ENCODE measurements at regions not wholly inside any gene's neighbourhood (a gene's known extent, or its start where the extent isn't known, plus 50 kb on each side); places are given as distances from the start of the nearest gene placed in this dataset.

DNA sequence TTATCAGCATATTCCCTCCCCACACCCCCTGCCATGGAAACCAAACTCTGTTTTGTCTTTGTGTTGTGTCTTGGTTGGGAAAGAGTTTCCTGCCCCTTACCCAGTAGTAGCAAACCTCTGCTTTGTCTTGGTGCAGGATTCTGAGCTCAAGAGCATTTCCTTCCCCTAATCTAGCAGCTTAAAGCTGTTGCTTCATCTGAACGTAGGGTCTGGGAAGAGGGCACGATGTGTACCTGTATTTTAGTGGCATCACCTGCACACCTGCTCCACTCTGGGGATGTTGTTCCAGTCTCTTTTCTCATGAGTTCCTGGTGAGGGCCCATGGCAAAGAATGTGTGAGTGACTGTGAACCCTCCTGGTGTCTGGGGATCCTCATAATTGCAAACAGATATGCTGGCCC is 164.7 kb downstream of the SCP2D1 start:
- TF ChIP-seq, protein P1, sequence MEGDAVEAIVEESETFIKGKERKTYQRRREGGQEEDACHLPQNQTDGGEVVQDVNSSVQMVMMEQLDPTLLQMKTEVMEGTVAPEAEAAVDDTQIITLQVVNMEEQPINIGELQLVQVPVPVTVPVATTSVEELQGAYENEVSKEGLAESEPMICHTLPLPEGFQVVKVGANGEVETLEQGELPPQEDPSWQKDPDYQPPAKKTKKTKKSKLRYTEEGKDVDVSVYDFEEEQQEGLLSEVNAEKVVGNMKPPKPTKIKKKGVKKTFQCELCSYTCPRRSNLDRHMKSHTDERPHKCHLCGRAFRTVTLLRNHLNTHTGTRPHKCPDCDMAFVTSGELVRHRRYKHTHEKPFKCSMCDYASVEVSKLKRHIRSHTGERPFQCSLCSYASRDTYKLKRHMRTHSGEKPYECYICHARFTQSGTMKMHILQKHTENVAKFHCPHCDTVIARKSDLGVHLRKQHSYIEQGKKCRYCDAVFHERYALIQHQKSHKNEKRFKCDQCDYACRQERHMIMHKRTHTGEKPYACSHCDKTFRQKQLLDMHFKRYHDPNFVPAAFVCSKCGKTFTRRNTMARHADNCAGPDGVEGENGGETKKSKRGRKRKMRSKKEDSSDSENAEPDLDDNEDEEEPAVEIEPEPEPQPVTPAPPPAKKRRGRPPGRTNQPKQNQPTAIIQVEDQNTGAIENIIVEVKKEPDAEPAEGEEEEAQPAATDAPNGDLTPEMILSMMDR (optimal IDR thresholded peaks at IDR 0.05 in 1 of 3, IDR thresholded peaks at IDR 0.05 in 1 of 3, conservative IDR thresholded peaks at IDR 0.05 in 1 of 3; ENCODE audit: extremely low read depth in 1 of 3, insufficient read depth in 2 of 3, low read length in 3 of 3), result no peak
- no peak for TF ChIP-seq EZH2 (IDR thresholded peaks at IDR 0.05; ENCODE audit: low read length)
